ENCODE measurements at regions not wholly inside any gene's neighbourhood (a gene's known extent, or its start where the extent isn't known, plus 50 kb on each side); places are given as distances from the start of the nearest gene placed in this dataset.
"Not testable (repeated sequence)": the region's sequence is repeated elsewhere in the genome, so short reads cannot be mapped to it uniquely, and the experiment has no call there.

- Mint-ChIP-seq H3K27ac (no peak overlapping the region), H3K4me3 (no peak overlapping the region), H3K36me3 (ENCODE audit: insufficient read depth) (no peaks in the 10 kb centered on the region), H3K27me3 (peaks cover 35 to 37% of the 10 kb centered on the region in 2 donors), H3K9me3 (no peaks in the 10 kb centered on the region), H3K4me1 (ENCODE audit: low read depth in 2 of 2) (no peaks in the 10 kb centered on the region)
- DNase-seq: no peak
- ATAC-seq (replicated peaks): no peak
Observed at GRCh38 chr2:175737722-175738361, 264.2 kb downstream of the LNPK start.

- Mint-ChIP-seq H3K27ac (no peak overlapping the region), H3K4me3 (no peak overlapping the region), H3K36me3 (ENCODE audit: insufficient read depth) (no peaks in the 10 kb centered on the region), H3K9me3 (no peaks in the 10 kb centered on the region), H3K4me1 (ENCODE audit: low read depth in 2 of 2) (no peaks in the 10 kb centered on the region), H3K27me3 (peaks cover 31 to 39% of the 10 kb centered on the region in 2 donors)
- ATAC-seq (replicated peaks) (no peak), DNase-seq (no peak)
Observed at GRCh38 chr2:175734686-175735085, 267.4 kb downstream of the LNPK start.

- ATAC-seq (replicated peaks) (no peak), DNase-seq (no peak)
- Mint-ChIP-seq H3K27me3 (peaks cover 23 to 30% of the 10 kb centered on the region in 2 donors), H3K36me3 (ENCODE audit: insufficient read depth) (no peaks in the 10 kb centered on the region), H3K4me1 (ENCODE audit: low read depth in 2 of 2) (no peaks in the 10 kb centered on the region), H3K9me3 (no peaks in the 10 kb centered on the region), H3K27ac (no peak overlapping the region), H3K4me3 (no peak overlapping the region)
Observed at GRCh38 chr2:175732531-175732930, 269.5 kb downstream of the LNPK start.

- Mint-ChIP-seq H3K27me3 (peaks cover 7 to 14% of the 10 kb centered on the region in 2 donors), H3K4me1 (ENCODE audit: low read depth in 2 of 2) (no peaks in the 10 kb centered on the region), H3K36me3 (ENCODE audit: insufficient read depth) (no peaks in the 10 kb centered on the region), H3K4me3 (no peak overlapping the region), H3K9me3 (no peaks in the 10 kb centered on the region), H3K27ac (no peak overlapping the region)
- DNase-seq (no peak), ATAC-seq (replicated peaks) (no peak)
Observed at GRCh38 chr2:175730050-175730449, 272.0 kb downstream of the LNPK start.

- Mint-ChIP-seq H3K9me3 (no peaks in the 10 kb centered on the region), H3K4me1 (ENCODE audit: low read depth in 2 of 2) (no peaks in the 10 kb centered on the region), H3K4me3 (no peak overlapping the region), H3K27ac (no peak overlapping the region), H3K27me3 (peaks cover 0 to 9% of the 10 kb centered on the region in 2 donors), H3K36me3 (ENCODE audit: insufficient read depth) (no peaks in the 10 kb centered on the region)
- ATAC-seq (replicated peaks) (no peak), DNase-seq (no peak)
Observed at GRCh38 chr2:175729049-175729706, 272.9 kb downstream of the LNPK start.

GRCh38 chr2:175728032-175728431, 274.0 kb downstream of the LNPK start:
- peaks cover 0 to 9% of the 10 kb centered on the region in 2 donors for H3K27me3 Mint-ChIP-seq
- ATAC-seq (replicated peaks): no peak
- no peak overlapping the region for H3K27ac Mint-ChIP-seq
- no peaks in the 10 kb centered on the region for H3K36me3 Mint-ChIP-seq (ENCODE audit: insufficient read depth)
- H3K4me3 Mint-ChIP-seq: no peak overlapping the region
- H3K4me1 Mint-ChIP-seq (ENCODE audit: low read depth in 2 of 2): no peaks in the 10 kb centered on the region
- H3K9me3 Mint-ChIP-seq: no peaks in the 10 kb centered on the region
- DNase-seq: no peak

GRCh38 chr2:175726223-175726622, 275.8 kb downstream of the LNPK start:
- no peak overlapping the region for H3K27ac Mint-ChIP-seq
- H3K27me3 Mint-ChIP-seq: peaks cover 0 to 9% of the 10 kb centered on the region in 2 donors
- no peaks in the 10 kb centered on the region for H3K9me3 Mint-ChIP-seq
- ATAC-seq (replicated peaks) (no peak), DNase-seq (no peak)
- no peak overlapping the region for H3K4me3 Mint-ChIP-seq
- no peaks in the 10 kb centered on the region for H3K36me3 Mint-ChIP-seq (ENCODE audit: insufficient read depth)
- H3K4me1 Mint-ChIP-seq (ENCODE audit: low read depth in 2 of 2): no peaks in the 10 kb centered on the region

GRCh38 chr2:175709248-175709647, 292.8 kb downstream of the LNPK start:
- Mint-ChIP-seq H3K4me1 (ENCODE audit: low read depth in 2 of 2) (no peaks in the 10 kb centered on the region), H3K27me3 (peaks cover 28 to 48% of the 10 kb centered on the region in 2 donors), H3K4me3 (no peak overlapping the region), H3K9me3 (no peaks in the 10 kb centered on the region), H3K27ac (no peak overlapping the region), H3K36me3 (ENCODE audit: insufficient read depth) (no peaks in the 10 kb centered on the region)
- DNase-seq: no peak
- no peak for ATAC-seq (replicated peaks)

- Mint-ChIP-seq H3K27ac (no peak overlapping the region), H3K4me3 (no peak overlapping the region), H3K36me3 (ENCODE audit: insufficient read depth) (no peaks in the 10 kb centered on the region), H3K9me3 (no peaks in the 10 kb centered on the region), H3K27me3 (peaks cover 28 to 38% of the 10 kb centered on the region in 2 donors), H3K4me1 (ENCODE audit: low read depth in 2 of 2) (no peaks in the 10 kb centered on the region)
- ATAC-seq (replicated peaks) (no peak), DNase-seq (no peak)
Observed at GRCh38 chr2:175707322-175707721, 294.7 kb downstream of the LNPK start.

GRCh38 chr2:175704568-175704967, 297.5 kb downstream of the LNPK start:
- H3K4me1 Mint-ChIP-seq (ENCODE audit: low read depth in 2 of 2); H3K36me3 Mint-ChIP-seq (ENCODE audit: insufficient read depth); H3K4me3 Mint-ChIP-seq; ATAC-seq (replicated peaks); DNase-seq; H3K27ac Mint-ChIP-seq; H3K9me3 Mint-ChIP-seq: not testable (repeated sequence)
- H3K27me3 Mint-ChIP-seq: peaks cover 11 to 17% of the 10 kb centered on the region in 2 donors

GRCh38 chr2:175698061-175698460, 304.0 kb downstream of the LNPK start:
- no peak for DNase-seq
- no peaks in the 10 kb centered on the region for H3K4me1 Mint-ChIP-seq (ENCODE audit: low read depth in 2 of 2)
- no peaks in the 10 kb centered on the region for H3K9me3 Mint-ChIP-seq
- H3K4me3 Mint-ChIP-seq: no peak overlapping the region
- H3K27me3 Mint-ChIP-seq: peaks cover 34 to 36% of the 10 kb centered on the region in 2 donors
- no peak for ATAC-seq (replicated peaks)
- H3K27ac Mint-ChIP-seq: no peak overlapping the region
- H3K36me3 Mint-ChIP-seq (ENCODE audit: insufficient read depth): no peaks in the 10 kb centered on the region

GRCh38 chr2:175690113-175690837, 311.8 kb downstream of the LNPK start:
- Mint-ChIP-seq H3K4me1 (ENCODE audit: low read depth in 2 of 2) (no peaks in the 10 kb centered on the region), H3K4me3 (no peak overlapping the region), H3K9me3 (no peaks in the 10 kb centered on the region), H3K27me3 (peaks cover 34 to 42% of the 10 kb centered on the region in 2 donors), H3K36me3 (ENCODE audit: insufficient read depth) (no peaks in the 10 kb centered on the region), H3K27ac (no peak overlapping the region)
- DNase-seq (peak; percentile 7 to 19 (median 9)), ATAC-seq (replicated peaks) (peak; percentile 42)

GRCh38 chr2:175688243-175688642, 313.8 kb downstream of the LNPK start:
- Mint-ChIP-seq H3K36me3 (ENCODE audit: insufficient read depth) (no peaks in the 10 kb centered on the region), H3K27ac (no peak overlapping the region), H3K27me3 (peaks cover 40 to 52% of the 10 kb centered on the region in 2 donors), H3K4me3 (no peak overlapping the region), H3K9me3 (no peaks in the 10 kb centered on the region), H3K4me1 (ENCODE audit: low read depth in 2 of 2) (no peaks in the 10 kb centered on the region)
- no peak for ATAC-seq (replicated peaks)
- DNase-seq: no peak

GRCh38 chr2:175687465-175687864, 314.6 kb downstream of the LNPK start:
- ATAC-seq (replicated peaks): no peak
- Mint-ChIP-seq H3K4me1 (ENCODE audit: low read depth in 2 of 2) (no peaks in the 10 kb centered on the region), H3K36me3 (ENCODE audit: insufficient read depth) (no peaks in the 10 kb centered on the region), H3K9me3 (no peaks in the 10 kb centered on the region), H3K4me3 (no peak overlapping the region), H3K27ac (no peak overlapping the region), H3K27me3 (peaks cover 44 to 60% of the 10 kb centered on the region in 2 donors)
- DNase-seq: no peak

Data from effector memory CD8-positive, alpha-beta T cell (primary cell).